ENCODE measurements at regions not wholly inside any gene's neighbourhood (a gene's known extent, or its start where the extent isn't known, plus 50 kb on each side); places are given as distances from the start of the nearest gene placed in this dataset.

GRCh38 chr3:162436826-162437225, 940.2 kb downstream of the OTOL1 start:
- no peak for TF ChIP-seq PRDM15 (CRISPR knock-in tag; IDR thresholded peaks at IDR 0.05)
- TF ChIP-seq CTCF (IDR thresholded peaks at IDR 0.05 in 2 of 3, conservative IDR thresholded peaks at IDR 0.05 in 1 of 3; ENCODE audit: control insufficient read depth in 2 of 3, extremely low read depth in 1 of 3, insufficient read depth in 1 of 3, low read depth in 3 of 3, low read length in 3 of 3): no peak
